ENCODE measurements at regions not wholly inside any gene's neighbourhood (a gene's known extent, or its start where the extent isn't known, plus 50 kb on each side); places are given as distances from the start of the nearest gene placed in this dataset.
"Not testable (repeated sequence)": the region's sequence is repeated elsewhere in the genome, so short reads cannot be mapped to it uniquely, and the experiment has no call there.

DNA sequence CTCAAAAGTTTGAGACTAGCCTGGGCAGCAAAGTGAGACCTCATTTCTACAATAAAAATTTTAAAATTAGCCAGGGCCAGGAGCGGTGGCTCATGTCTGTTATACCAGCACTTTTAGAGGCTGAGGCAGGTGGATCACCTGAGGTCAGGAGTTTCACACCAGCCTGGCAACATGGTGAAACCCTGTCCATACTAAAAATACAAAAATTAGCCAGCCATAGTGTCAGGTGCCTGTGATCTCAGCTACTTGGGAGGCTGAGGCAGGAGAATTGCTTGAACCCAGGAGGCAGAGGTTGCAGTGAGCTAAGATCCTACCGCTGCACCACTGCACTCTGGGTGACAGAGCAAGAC, 85.1 kb upstream of the MAP4 start:
- not testable (repeated sequence) for DNase-seq (ENCODE audit: low read depth)

- DNase-seq (ENCODE audit: low read depth) = no peak
Observed at GRCh38 chr3:48092270-48092669, 76.1 kb upstream of the MAP4 start.

- no peak for DNase-seq (ENCODE audit: low read depth)
Observed at GRCh38 chr3:48090166-48090939, 74.1 kb upstream of the MAP4 start.

GRCh38 chr3:48088749-48089466, 72.7 kb upstream of the MAP4 start:
- DNase-seq (ENCODE audit: low read depth) = peak; percentile 89

- DNase-seq (ENCODE audit: low read depth) = no peak
Observed at GRCh38 chr3:48088056-48088748, 72.0 kb upstream of the MAP4 start.

DNA sequence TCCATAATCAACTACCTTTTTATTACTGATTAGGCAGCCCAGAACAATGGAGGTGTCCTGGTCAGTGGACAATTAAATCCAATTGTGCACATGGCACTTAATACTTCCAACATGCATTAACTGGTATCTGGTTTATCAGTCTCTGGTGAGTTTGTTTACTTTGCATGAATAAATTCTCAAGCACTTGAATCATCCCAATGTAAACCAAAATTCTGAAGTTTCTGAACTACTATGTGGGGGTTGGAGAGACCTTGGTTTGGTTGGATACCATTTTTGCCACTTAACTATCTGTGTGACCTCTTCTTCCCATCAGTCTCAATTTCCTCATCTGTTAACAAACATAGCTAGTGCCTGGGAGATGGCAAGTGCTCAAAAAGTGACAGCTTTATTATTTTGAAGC, 70.5 kb upstream of the MAP4 start:
- no peak for DNase-seq (ENCODE audit: low read depth)

DNA sequence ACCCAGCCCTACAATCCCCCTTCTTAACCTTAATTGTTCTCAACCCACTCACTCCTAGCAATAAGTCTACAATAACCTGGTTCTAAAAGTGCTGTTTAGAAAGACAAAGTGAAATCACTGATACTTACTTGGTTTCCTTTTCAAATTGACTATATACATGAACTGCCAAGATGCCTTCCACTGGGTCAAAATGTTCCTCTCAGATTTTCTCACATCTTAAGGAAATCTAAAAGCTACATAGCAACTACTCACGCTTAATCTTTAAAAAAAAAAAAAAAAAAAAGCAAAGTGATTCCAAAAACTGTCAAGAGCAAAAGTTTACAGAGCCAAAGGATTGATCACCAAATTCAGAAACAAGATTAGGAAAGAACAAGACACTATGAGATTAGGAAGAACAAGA, 68.7 kb upstream of the MAP4 start:
- no peak for DNase-seq (ENCODE audit: low read depth)

GRCh38 chr3:48084170-48084569, 68.0 kb upstream of the MAP4 start:
- no peak for DNase-seq (ENCODE audit: low read depth)

DNA sequence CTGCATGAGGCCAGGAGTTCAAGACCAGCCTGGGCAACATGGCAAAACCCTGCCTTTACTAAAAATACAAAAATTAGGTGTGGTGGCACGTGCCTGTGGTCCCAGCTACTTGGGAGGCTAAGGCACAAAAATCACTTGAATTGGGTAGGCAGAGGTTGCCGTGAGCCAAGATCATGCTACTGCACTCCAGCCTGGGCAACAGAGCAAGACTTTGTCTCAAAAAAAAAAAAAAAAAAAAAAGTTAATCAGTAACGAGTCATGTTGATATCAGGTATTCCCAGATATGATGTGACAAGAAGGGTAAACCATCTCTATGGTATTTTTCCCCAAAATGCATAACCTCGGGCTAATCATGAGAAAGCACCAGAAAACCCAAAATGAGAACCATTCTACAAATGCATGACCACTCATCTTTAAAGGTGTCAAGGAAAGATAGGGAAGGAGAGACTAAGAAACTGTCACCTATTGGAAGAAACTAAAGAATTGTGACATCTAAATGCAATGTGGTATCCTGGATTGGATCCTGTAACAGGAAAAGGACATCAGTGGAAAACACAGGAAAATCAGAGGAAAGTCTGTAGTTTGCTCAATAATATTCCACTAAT, 66.5 kb upstream of the MAP4 start:
- DNase-seq (ENCODE audit: low read depth) = no peak

GRCh38 chr3:48077815-48078214, 61.6 kb upstream of the MAP4 start:
- DNase-seq (ENCODE audit: low read depth) = no peak

GRCh38 chr3:48070030-48070429, 53.8 kb upstream of the MAP4 start:
- no peak for DNase-seq (ENCODE audit: low read depth)

GRCh38 chr3:48069339-48069738, 53.1 kb upstream of the MAP4 start:
- DNase-seq (ENCODE audit: low read depth) = no peak

DNA sequence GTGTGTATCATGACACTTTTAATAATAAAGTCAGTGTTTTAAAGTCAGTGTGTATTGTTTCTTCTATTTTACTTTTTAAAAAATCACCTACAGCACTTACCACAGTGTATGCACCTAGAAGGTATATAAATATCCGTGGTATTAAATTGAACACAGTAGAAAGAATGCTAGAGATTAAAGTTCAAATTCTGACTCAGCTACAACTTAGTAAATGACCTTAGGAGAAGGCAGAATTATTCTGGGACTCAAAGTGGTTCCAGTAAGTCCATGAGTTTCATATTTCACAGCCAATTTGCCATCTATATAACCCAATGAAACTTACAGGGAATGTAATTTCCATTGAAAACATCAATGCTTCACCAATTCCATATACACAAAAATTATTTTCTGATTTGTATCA, 52.7 kb upstream of the MAP4 start:
- DNase-seq (ENCODE audit: low read depth) = no peak

DNA sequence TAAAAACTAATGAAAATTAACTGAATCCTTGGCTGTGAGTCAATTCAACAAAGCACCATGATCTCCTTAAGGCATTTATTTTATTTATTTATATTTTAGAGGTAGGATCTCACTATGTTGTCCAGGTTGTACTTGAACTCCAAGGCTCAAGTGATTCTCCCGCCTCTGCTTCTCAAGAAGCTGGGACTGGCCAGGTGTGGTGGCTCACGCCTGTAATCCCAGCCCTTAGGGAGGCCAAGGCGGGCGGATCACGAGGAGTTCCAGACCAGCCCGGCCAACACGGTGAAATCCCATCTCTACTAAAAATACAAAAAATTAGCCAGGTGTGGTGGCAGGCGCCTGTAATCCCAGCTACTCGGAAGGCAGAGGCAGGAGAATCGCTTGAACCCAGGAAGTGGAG, 52.1 kb upstream of the MAP4 start:
- not testable (repeated sequence) for DNase-seq (ENCODE audit: low read depth)

DNA sequence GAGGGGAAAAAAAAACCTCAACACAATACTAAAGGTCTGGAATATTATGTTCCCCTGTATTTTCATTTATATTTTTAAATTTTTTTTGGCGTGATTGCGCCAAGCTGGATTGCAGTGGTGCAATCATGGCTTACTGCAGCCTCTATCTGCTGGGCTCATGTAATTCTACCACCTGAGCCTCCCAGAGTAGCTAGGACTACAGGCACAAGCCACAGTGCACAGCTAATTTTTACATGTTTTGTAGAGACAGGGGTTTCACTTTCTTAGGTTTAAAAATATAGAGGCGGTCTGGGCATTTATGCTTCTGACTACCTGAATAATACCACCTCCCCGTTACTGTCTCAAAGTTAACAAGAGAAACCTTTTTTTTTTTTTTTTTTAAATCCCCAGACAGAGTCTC, 51.1 kb upstream of the MAP4 start:
- no peak for DNase-seq (ENCODE audit: low read depth)

All from T-helper 22 cell (primary cell).